H1 (cell line): ENCODE measurements at regions not wholly inside any gene's neighbourhood (a gene's known extent, or its start where the extent isn't known, plus 50 kb on each side); places are given as distances from the start of the nearest gene placed in this dataset.

Experiments used
- CTCF ChIA-PET: fragments of 300-600 bp; sonication (Branson Sonifier 250); formaldehyde crosslinking; loops from one replicate; lab custom pipeline; 2021; ENCODE audit not compliant: partially characterized antibody; lab: Charles Lee
- POLR2A ChIA-PET: fragments of 300-600 bp; sonication (Branson Sonifier 250); formaldehyde crosslinking; loops from one replicate; lab custom pipeline; 2021; ENCODE audit warnings: inconsistent platforms; ENCODE audit not compliant: partially characterized antibody; lab: Charles Lee
- DNase-seq, 2 experiments: peaks; one replicate each; pipeline versions ENCODE4 v3.0.0 to v3.0.0-alpha.2; 2010 to 2022; ENCODE audit warnings: low spot score in 2 of 2, low read depth in 1 of 2, mixed read lengths in 1 of 2
- FAIRE-seq: peaks from 2 replicates; lab custom pipeline; 2011; peaks lifted over from hg19 to GRCh38; lab: Jason Lieb, UNC
- H2AFZ ChIP-seq: 2 replicates; pipeline ENCODE4 v1.8.1; 2012; ENCODE audit warnings: low read length, inconsistent platforms
- H2AK5ac ChIP-seq: 2 replicates; pipeline ENCODE4 v1.6.1; 2013; ENCODE audit warnings: low read depth, low read length
- H2BK120ac ChIP-seq: replicated peaks from 2 replicates; pipeline ENCODE3; 2013; ENCODE audit warnings: low read depth, low read length, inconsistent platforms
- H2BK12ac ChIP-seq: 2 replicates; pipeline ENCODE4 v1.6.1; 2013; ENCODE audit warnings: low read depth, low read length
- H2BK15ac ChIP-seq: 2 replicates; pipeline ENCODE4 v1.6.1; 2013; ENCODE audit warnings: low read length
- H2BK20ac ChIP-seq: 2 replicates; pipeline ENCODE4 v1.6.1; 2013; ENCODE audit warnings: low read length
- H2BK5ac ChIP-seq: 2 replicates; pipeline ENCODE4 v1.6.1; 2013; ENCODE audit warnings: low read depth, low read length
- H3K14ac ChIP-seq: 2 replicates; pipeline ENCODE4 v1.6.1; 2013; ENCODE audit warnings: inconsistent platforms; ENCODE audit not compliant: insufficient read length
- H3K18ac ChIP-seq: 2 replicates; pipeline ENCODE4 v1.6.1; 2013; ENCODE audit warnings: low read length; ENCODE audit errors: extremely low read depth
- H3K23ac ChIP-seq: 2 replicates; pipeline ENCODE4 v1.6.1; 2013; ENCODE audit warnings: inconsistent platforms; ENCODE audit not compliant: insufficient read length
- H3K23me2 ChIP-seq: 2 replicates; pipeline ENCODE4 v1.6.1; 2013; ENCODE audit warnings: low read depth, low read length
- H3K27ac ChIP-seq: 2 replicates; pipeline ENCODE4 v1.6.1; 2011; ENCODE audit warnings: low read depth, low read length, inconsistent platforms
- H3K27me3 ChIP-seq, 4 experiments: replicated peaks in 1 of 4; 1 replicate in 1 of 4; 2 replicates in 3 of 4; pipeline versions ENCODE4 v1.6.1 to v1.8.1; 2011 to 2013; ENCODE audit warnings: low read length in 3 of 4, mild to moderate bottlenecking in 3 of 4, inconsistent platforms in 2 of 4, mixed read lengths in 2 of 4, moderate library complexity in 1 of 4; ENCODE audit not compliant: control insufficient read depth in 3 of 4, insufficient read depth in 3 of 4; ENCODE audit errors: extremely low read depth in 1 of 4
- H3K36me3 ChIP-seq, 4 experiments: 2 replicates each; pipeline versions ENCODE4 v1.6.1 to v1.8.1; 2011 to 2013; ENCODE audit warnings: mild to moderate bottlenecking in 4 of 4, low read length in 3 of 4, moderate library complexity in 2 of 4, control low read depth in 1 of 4, inconsistent platforms in 1 of 4; ENCODE audit not compliant: insufficient read depth in 4 of 4, control insufficient read depth in 2 of 4
- H3K4ac ChIP-seq: replicated peaks from 2 replicates; pipeline ENCODE3; 2013; ENCODE audit warnings: low read length, low read depth, mixed read lengths, inconsistent platforms; ENCODE audit not compliant: insufficient read length
- H3K4me1 ChIP-seq, 4 experiments: replicated peaks in 1 of 4; 1 replicate in 1 of 4; 2 replicates in 3 of 4; pipeline versions ENCODE4 v1.6.1 to v1.8.1; 2011 to 2013; ENCODE audit warnings: low read length in 3 of 4, inconsistent platforms in 2 of 4, mixed read lengths in 1 of 4; ENCODE audit not compliant: insufficient read depth in 4 of 4, control insufficient read depth in 3 of 4
- H3K4me2 ChIP-seq, 2 experiments: 2 replicates each; pipeline versions ENCODE4 v1.6.1 to v1.8.1; 2011 to 2013; ENCODE audit warnings: low read depth in 2 of 2, low read length in 2 of 2, control low read depth in 1 of 2, inconsistent platforms in 1 of 2, mild to moderate bottlenecking in 1 of 2; ENCODE audit not compliant: insufficient read depth in 1 of 2
- H3K4me3 ChIP-seq, 4 experiments: fragments of 200-600, 300-600 bp in 1 of 4; sonication (generic), shearing (Covaris generic), sonication (Bioruptor Twin) in 1 of 4; 2 replicates each; pipeline versions ENCODE4 v1.5.1 to v1.8.1; 2011 to 2016; ENCODE audit warnings: low read length in 4 of 4, low read depth in 3 of 4, control low read depth in 2 of 4, inconsistent platforms in 2 of 4, mild to moderate bottlenecking in 2 of 4, mixed read lengths in 1 of 4, moderate library complexity in 1 of 4; ENCODE audit not compliant: insufficient read depth in 2 of 4; ENCODE audit errors: extremely low read depth in 1 of 4
- H3K56ac ChIP-seq: replicated peaks from 2 replicates; pipeline ENCODE3; 2013; ENCODE audit warnings: low read depth, mild to moderate bottlenecking, mixed read lengths, low read length, inconsistent platforms; ENCODE audit not compliant: insufficient read length
- H3K79me1 ChIP-seq: 2 replicates; pipeline ENCODE4 v1.6.1; 2013; ENCODE audit warnings: low read depth, low read length, control low read depth
- H3K79me2 ChIP-seq, 2 experiments: 2 replicates each; pipeline versions ENCODE4 v1.6.1 to v1.8.1; 2012 to 2013; ENCODE audit warnings: low read length in 2 of 2, mild to moderate bottlenecking in 2 of 2, inconsistent platforms in 1 of 2; ENCODE audit not compliant: insufficient read depth in 2 of 2, control insufficient read depth in 1 of 2
- H3K9ac ChIP-seq, 4 experiments: replicated peaks in 1 of 4; 1 replicate in 1 of 4; 2 replicates in 3 of 4; pipeline versions ENCODE4 v1.6.1 to v1.8.1; 2011 to 2013; ENCODE audit warnings: low read depth in 3 of 4, low read length in 3 of 4, control low read depth in 2 of 4, mild to moderate bottlenecking in 2 of 4, moderate library complexity in 2 of 4, inconsistent platforms in 1 of 4; ENCODE audit errors: extremely low read depth in 1 of 4
- H3K9me3 ChIP-seq, 2 experiments: 2 replicates each; pipeline versions ENCODE4 v1.6.1 to v1.8.1; 2012 to 2013; ENCODE audit warnings: mild to moderate bottlenecking in 2 of 2, moderate library complexity in 2 of 2, control low read depth in 1 of 2, inconsistent platforms in 1 of 2, low read depth in 1 of 2, low read length in 1 of 2, mixed read lengths in 1 of 2; ENCODE audit not compliant: insufficient read depth in 2 of 2
- H4K20me1 ChIP-seq, 2 experiments: replicated peaks in 1 of 2; 2 replicates each; pipeline versions ENCODE3 to v1.8.1; 2011 to 2013; ENCODE audit warnings: inconsistent platforms in 2 of 2, low read length in 2 of 2, mild to moderate bottlenecking in 1 of 2; ENCODE audit not compliant: insufficient read depth in 2 of 2, control insufficient read depth in 1 of 2
- H4K5ac ChIP-seq: 2 replicates; pipeline ENCODE4 v1.6.1; 2013; ENCODE audit warnings: low read length, low read depth, mixed read lengths, inconsistent platforms; ENCODE audit not compliant: insufficient read length
- H4K8ac ChIP-seq: 2 replicates; pipeline ENCODE4 v1.8.0; 2013; ENCODE audit warnings: mild to moderate bottlenecking, moderate library complexity, low read length, inconsistent platforms; ENCODE audit not compliant: insufficient read depth; ENCODE audit errors: extremely low read depth
- H4K91ac ChIP-seq: replicated peaks from 2 replicates; pipeline ENCODE3; 2013; ENCODE audit warnings: low read length, mixed read lengths, inconsistent platforms; ENCODE audit not compliant: insufficient read length
- CEBPB ChIP-seq: IDR thresholded peaks from 2 replicates; pipeline ENCODE4 v1.6.1; 2012; ENCODE audit warnings: low read depth, low read length
- RNF2 ChIP-seq: fragments of 200-900, 300-1000 bp; sonication (generic); IDR thresholded peaks from 2 replicates; pipeline ENCODE4 v1.7.1; 2016; ENCODE audit warnings: borderline replicate concordance, low read depth, mild to moderate bottlenecking, antibody characterized with exemption, low read length; ENCODE audit not compliant: poor library complexity, severe bottlenecking; ENCODE audit errors: missing control alignments
- WGBS, 2 experiments: shearing (Covaris generic) in 1 of 2; methylation state at CpG; one replicate each; pipeline versions ENCODE4 v1.1.6 to v1.1.7; 2013 to 2015; ENCODE audit warnings: low lambda C conversion rate in 2 of 2, mixed read lengths in 2 of 2, inconsistent platforms in 1 of 2, low coverage in 1 of 2, missing lambda C conversion rate in 1 of 2; ENCODE audit not compliant: insufficient replicate concordance in 2 of 2, insufficient coverage in 1 of 2, insufficient read length in 1 of 2; ENCODE audit errors: extremely low coverage in 1 of 2, missing lambda C conversion rate in 1 of 2; 5-methylcytosine and 5-hydroxymethylcytosine counted together

- DNase-seq, result no peak
Measured at GRCh38 chr14:65226824-65227604, 124.7 kb upstream of the MAX start.

More at GRCh38 chr14:65226824-65227604, 124.7 kb upstream of the MAX start:
- ChIA-PET POLR2A (interaction anchor here (0.8 to 1.0 kb wide), 2 partner anchors 11 to 271 kb away, joined by 3 read pairs; no protein-coding TSS in a partner anchor), CTCF (interaction anchor here (0.6 to 2.2 kb wide), 10 partner anchors 15 to 734 kb away, joined by 3 to 6 read pairs (median 3); partner anchors contain the start of gene FUT8)
- Histone ChIP-seq H3K27ac (no peak overlapping the region), H2BK15ac (no peak overlapping the region), H4K20me1 (no peaks in the 10 kb centered on the region), H4K5ac (no peak overlapping the region), H3K56ac (no peak overlapping the region), H2BK120ac (no peak overlapping the region), H2BK12ac (peak overlapping the region; percentile 12; the same call in 1 of the 2 replicates), H2BK5ac (no peak overlapping the region), H2AFZ (no peak overlapping the region), H3K9me3 (no peaks in the 10 kb centered on the region), H3K14ac (no peak overlapping the region), H2BK20ac (no peak overlapping the region), H3K23ac (no peak overlapping the region), H4K8ac (no peak overlapping the region), H4K91ac (no peak overlapping the region), H2AK5ac (no peak overlapping the region), H3K4me2 (no peak overlapping the region), H3K79me2 (no peaks in the 10 kb centered on the region), H3K9ac (no peak overlapping the region), H3K23me2 (no peaks in the 10 kb centered on the region), H3K36me3 (no peaks in the 10 kb centered on the region), H3K18ac (no peak overlapping the region; the same call in 1 of the 2 replicates), H3K4me3 (no peak overlapping the region), H3K79me1 (no peaks in the 10 kb centered on the region), H3K4me1 (peaks cover 5 to 18% (median 14%) of the 10 kb centered on the region in 4 experiments; a peak in 4 of 7 replicates), H3K4ac (peak overlapping the region; percentile 12), H3K27me3 (no peaks in the 10 kb centered on the region)
- 82% methylated on average over 7 of the region's 7 CpGs; no CpG with 5 or more reads in 1 of the 2 experiments for WGBS, 2 experiments
- FAIRE-seq, result no peak
- peak; percentile 85; the same call in 1 of the 2 replicates for TF ChIP-seq CEBPB
- TF ChIP-seq RNF2, result no peak
